Endothelial cell of umbilical vein (primary cell): ENCODE measurements at regions not wholly inside any gene's neighbourhood (a gene's known extent, or its start where the extent isn't known, plus 50 kb on each side); places are given as distances from the start of the nearest gene placed in this dataset.

Experiments
- BruUV-seq: library from RNA; stranded (reverse); fragments of 400-500 nt; replicated peaks from 2 replicates; lab custom pipeline; 2021; lab: Mats Ljungman, UMichigan
- CTCF ChIA-PET: fragments of 300-600, 350-600 bp; sonication (Branson Sonifier 250); formaldehyde crosslinking; loops from one replicate; lab custom pipeline; 2021; ENCODE audit warnings: antibody characterized with exemption, inconsistent platforms; lab: Charles Lee
- POLR2A ChIA-PET: fragments of 300-600, 350-600 bp; sonication (Branson Sonifier 250); formaldehyde crosslinking; loops from one replicate; lab custom pipeline; 2021; ENCODE audit warnings: antibody characterized with exemption, inconsistent platforms; lab: Charles Lee
- DNase-seq: peaks from one replicate; pipeline ENCODE4 v3.0.0-alpha.2; 2011; ENCODE audit warnings: low read depth, low spot score
- FAIRE-seq: peaks from 2 replicates; lab custom pipeline; 2011; peaks lifted over from hg19 to GRCh38; lab: Jason Lieb, UNC
- H2AFZ ChIP-seq: 2 replicates; pipeline ENCODE4 v1.6.0; 2012; ENCODE audit warnings: low read depth, low read length, control low read depth, inconsistent platforms
- H3K27ac ChIP-seq: 2 replicates; pipeline ENCODE4 v1.5.1; 2011; ENCODE audit warnings: low read depth, mild to moderate bottlenecking, control low read depth, low read length, moderate library complexity; ENCODE audit not compliant: insufficient read depth
- H3K27me3 ChIP-seq, 2 experiments: 2 replicates each; pipeline versions ENCODE4 v1.6.0 to v1.6.1; 2011; ENCODE audit warnings: low read length in 2 of 2, mixed read lengths in 1 of 2; ENCODE audit not compliant: control insufficient read depth in 2 of 2, insufficient read depth in 2 of 2
- H3K36me3 ChIP-seq, 2 experiments: 2 replicates in 1 of 2; 3 replicates in 1 of 2; pipeline ENCODE4 v1.5.1; 2011; ENCODE audit warnings: low read length in 2 of 2, mild to moderate bottlenecking in 1 of 2, moderate library complexity in 1 of 2; ENCODE audit not compliant: control insufficient read depth in 2 of 2, insufficient read depth in 2 of 2; ENCODE audit errors: extremely low read depth in 1 of 2
- H3K4me1 ChIP-seq: 3 replicates; pipeline ENCODE4 v1.5.1; 2011; ENCODE audit warnings: mild to moderate bottlenecking, low read length; ENCODE audit not compliant: control insufficient read depth, insufficient read depth; ENCODE audit errors: extremely low read depth
- H3K4me2 ChIP-seq: 2 replicates; pipeline ENCODE4 v1.6.1; 2011; ENCODE audit warnings: low read length, control low read depth, mixed read lengths; ENCODE audit not compliant: insufficient read depth
- H3K4me3 ChIP-seq, 3 experiments: fragments of 200-600 bp in 1 of 3; sonication (generic), shearing (Covaris generic) in 1 of 3; replicated peaks in 1 of 3; 2 replicates each; pipeline ENCODE4 v1.5.1; 2011 to 2016; ENCODE audit warnings: control low read depth in 3 of 3, low read length in 3 of 3, mild to moderate bottlenecking in 2 of 3, inconsistent platforms in 1 of 3, low read depth in 1 of 3, moderate library complexity in 1 of 3; ENCODE audit not compliant: insufficient read depth in 1 of 3
- H3K79me2 ChIP-seq: 2 replicates; pipeline ENCODE4 v1.6.0; 2012; ENCODE audit warnings: low read length, inconsistent platforms; ENCODE audit not compliant: control insufficient read depth, insufficient read depth
- H3K9ac ChIP-seq: replicated peaks from 2 replicates; pipeline ENCODE3; 2011; ENCODE audit warnings: low read length, control low read depth; ENCODE audit not compliant: insufficient read depth; ENCODE audit errors: extremely low read depth
- H3K9me1 ChIP-seq: replicated peaks from 3 replicates; pipeline ENCODE4 v1.6.0; 2011; ENCODE audit warnings: mild to moderate bottlenecking, low read length; ENCODE audit not compliant: control insufficient read depth, insufficient read depth; ENCODE audit errors: extremely low read depth
- H3K9me3 ChIP-seq: replicated peaks from 2 replicates; pipeline ENCODE4 v1.5.1; 2012; ENCODE audit warnings: low read length, inconsistent platforms; ENCODE audit not compliant: control insufficient read depth, insufficient read depth
- H4K20me1 ChIP-seq: replicated peaks from 2 replicates; pipeline ENCODE3; 2011; ENCODE audit warnings: mild to moderate bottlenecking, low read length; ENCODE audit not compliant: control insufficient read depth, insufficient read depth; ENCODE audit errors: extremely low read depth
- CTCF ChIP-seq, 2 donors: IDR thresholded peaks; 1 replicate in 1 of 2; 2 replicates in 1 of 2; pipeline ENCODE4 v1.5.1; 2011; ENCODE audit warnings: low read length in 2 of 2, mild to moderate bottlenecking in 2 of 2, moderate library complexity in 2 of 2, control low read depth in 1 of 2, inconsistent platforms in 1 of 2, low read depth in 1 of 2; ENCODE audit not compliant: insufficient read depth in 1 of 2; ENCODE audit errors: extremely low read depth in 1 of 2
- EZH2 ChIP-seq: IDR thresholded peaks from 2 replicates; pipeline ENCODE4 v1.6.1; 2012; ENCODE audit warnings: borderline replicate concordance, low read depth, mild to moderate bottlenecking, moderate library complexity, low read length, inconsistent platforms; ENCODE audit not compliant: severe bottlenecking
- FOS ChIP-seq: IDR thresholded peaks from 2 replicates; pipeline ENCODE4 v1.6.1; 2011; ENCODE audit warnings: mild to moderate bottlenecking, low read length, moderate library complexity, borderline replicate concordance; ENCODE audit not compliant: insufficient read depth
- GATA2 ChIP-seq: IDR thresholded peaks from 2 replicates; pipeline ENCODE4 v1.7.0; 2011; ENCODE audit warnings: low read depth, mild to moderate bottlenecking, moderate library complexity, mixed read lengths, low read length; ENCODE audit not compliant: insufficient read length, insufficient read depth
- JUN ChIP-seq: IDR thresholded peaks from 2 replicates; pipeline ENCODE4 v1.6.1; 2011; ENCODE audit warnings: borderline replicate concordance, low read depth; ENCODE audit not compliant: insufficient read length, insufficient read depth
- MAX ChIP-seq: IDR thresholded peaks from 2 replicates; pipeline ENCODE4 v1.6.1; 2011; ENCODE audit not compliant: insufficient read depth, insufficient read length
- MYC ChIP-seq: IDR thresholded peaks from one replicate; pipeline ENCODE4 v1.6.1; 2011; ENCODE audit warnings: mild to moderate bottlenecking, low read depth, low read length
- POLR2A ChIP-seq: IDR thresholded peaks from 2 replicates; pipeline ENCODE4 v1.6.1; 2012; ENCODE audit warnings: low read depth, mild to moderate bottlenecking, control low read depth, low read length
- POLR2AphosphoS5 ChIP-seq: IDR thresholded peaks from 2 replicates; pipeline ENCODE4 v1.6.1; 2012; ENCODE audit warnings: low read depth, mild to moderate bottlenecking, control low read depth, low read length, moderate library complexity; ENCODE audit not compliant: insufficient read depth
- dilution Hi-C: fragments of 300-500 bp; cut with MboI; formaldehyde crosslinking; loops from one replicate; pipeline ENCODE4 v1.15.0; 2019; ENCODE audit warnings: low sequenced_read_pairs; ENCODE audit not compliant: extremely low pct_ligation_motif_present
- intact Hi-C: fragments of 100-400 bp; cut with micrococcal nuclease; formaldehyde crosslinking; loops from one replicate; pipeline ENCODE4 v1.10.0; 2022

- dilution Hi-C loops = no loop called here
- Histone ChIP-seq H3K79me2 (no peaks in the 10 kb centered on the region), H3K27me3 (no peaks in the 10 kb centered on the region), H3K9me1 (no peaks in the 10 kb centered on the region), H4K20me1 (no peaks in the 10 kb centered on the region), H2AFZ (no peak overlapping the region), H3K9ac (no peak overlapping the region), H3K36me3 (no peaks in the 10 kb centered on the region), H3K4me3 (no peak overlapping the region), H3K4me2 (no peak overlapping the region), H3K27ac (no peak overlapping the region), H3K9me3 (no peaks in the 10 kb centered on the region), H3K4me1 (no peaks in the 10 kb centered on the region)
- CTCF ChIA-PET = no interaction called here
- POLR2A ChIA-PET = no interaction called here
- no TSS peak for BruUV-seq
- TF ChIP-seq POLR2AphosphoS5 (no peak), MAX (no peak), MYC (no peak), GATA2 (no peak), CTCF (IDR thresholded peaks at IDR 0.05; ENCODE audit: extremely low read depth in 1 of 2, insufficient read depth in 1 of 2, low read depth in 1 of 2, low read length in 2 of 2) (no peak), EZH2 (no peak), POLR2A (no peak), FOS (no peak), JUN (no peak)
- intact Hi-C loops = loop anchor here (2.0 kb wide), 1 partner anchor 69 kb away; no protein-coding TSS in a partner anchor
- DNase-seq (no peak), FAIRE-seq (no peak)
These were observed 425.3 kb downstream of the EPM2A start for GRCh38 chr6:145309842-145310535.
